ENCODE measurements at regions not wholly inside any gene's neighbourhood (a gene's known extent, or its start where the extent isn't known, plus 50 kb on each side); places are given as distances from the start of the nearest gene placed in this dataset.

GRCh38 chr12:24270965-24271364, 321.5 kb upstream of the SOX5 start:
- TF ChIP-seq CTCF (IDR thresholded peaks at IDR 0.05) (no peak), POLR2AphosphoS5 (IDR thresholded peaks at IDR 0.05) (no peak)

All from breast epithelium (tissue), 3 donors.